SK-N-SH (cell line): ENCODE measurements at regions not wholly inside any gene's neighbourhood (a gene's known extent, or its start where the extent isn't known, plus 50 kb on each side); places are given as distances from the start of the nearest gene placed in this dataset.

Experiments
- CTCF ChIA-PET: fragments of 300-600, 350-600 bp; formaldehyde crosslinking; extraction: SDS; loops from one replicate; lab custom pipeline; 2021; lab: Yijun Ruan, JAX
- POLR2A ChIA-PET: fragments of 350-600 bp; sonication (Branson Sonifier 250); formaldehyde crosslinking; extraction: SDS; loops from one replicate; lab custom pipeline; 2020; ENCODE audit warnings: antibody characterized with exemption, inconsistent platforms; lab: Yijun Ruan, JAX
- DNase-seq: peaks from one replicate; pipeline ENCODE4 v3.0.0; 2012
- H2AFZ ChIP-seq: fragments of 200-600 bp; sonication (generic); 2 replicates; pipeline ENCODE4 v1.8.1; 2016; ENCODE audit warnings: antibody characterized with exemption, mild to moderate bottlenecking, low read depth
- H3F3A ChIP-seq: fragments of 200-600 bp; sonication (generic); replicated peaks from 2 replicates; pipeline ENCODE3; 2016; ENCODE audit warnings: antibody characterized with exemption, mild to moderate bottlenecking; ENCODE audit not compliant: insufficient read depth
- H3K27ac ChIP-seq, 2 experiments: fragments of 200-500 bp in 1 of 2; fragments of 200-600 bp in 1 of 2; sonication (Bioruptor generic) in 1 of 2; sonication (generic), shearing (Covaris generic) in 1 of 2; 2 replicates each; pipeline versions ENCODE4 v1.5.1 to v1.6.1; 2014 to 2016; ENCODE audit warnings: low read depth in 2 of 2, inconsistent platforms in 1 of 2, low read length in 1 of 2, mild to moderate bottlenecking in 1 of 2, mixed read lengths in 1 of 2
- H3K27me3 ChIP-seq: fragments of 200-600 bp; sonication (generic), shearing (Covaris generic); 2 replicates; pipeline ENCODE4 v1.6.1; 2016; ENCODE audit warnings: mixed run types; ENCODE audit not compliant: insufficient read depth
- H3K36me3 ChIP-seq, 2 experiments: fragments of 200-500 bp in 1 of 2; fragments of 200-600 bp in 1 of 2; sonication (Bioruptor generic) in 1 of 2; sonication (generic) in 1 of 2; replicated peaks in 1 of 2; 2 replicates each; pipeline versions ENCODE3 to v1.5.1; 2014 to 2016; ENCODE audit warnings: low read length in 1 of 2, mild to moderate bottlenecking in 1 of 2; ENCODE audit not compliant: insufficient read depth in 2 of 2, control insufficient read depth in 1 of 2
- H3K4me1 ChIP-seq, 2 experiments: fragments of 200-500 bp in 1 of 2; fragments of 200-600 bp in 1 of 2; sonication (Bioruptor generic) in 1 of 2; sonication (generic), shearing (Covaris generic) in 1 of 2; 2 replicates each; pipeline versions ENCODE4 v1.5.1 to v1.6.1; 2014 to 2016; ENCODE audit warnings: low read depth in 1 of 2, low read length in 1 of 2, mixed run types in 1 of 2; ENCODE audit not compliant: insufficient read depth in 2 of 2, control insufficient read depth in 1 of 2
- H3K4me2 ChIP-seq: fragments of 200-600 bp; sonication (generic), shearing (Covaris generic); 2 replicates; pipeline ENCODE4 v1.6.1; 2017; ENCODE audit warnings: mixed run types
- H3K4me3 ChIP-seq, 2 experiments: fragments of 200-500 bp in 1 of 2; fragments of 200-600 bp in 1 of 2; sonication (Bioruptor generic) in 1 of 2; sonication (generic), shearing (Covaris generic) in 1 of 2; 2 replicates each; pipeline versions ENCODE4 v1.5.1 to v1.8.1; 2014 to 2016; ENCODE audit warnings: low read depth in 2 of 2, inconsistent platforms in 1 of 2, low read length in 1 of 2, mild to moderate bottlenecking in 1 of 2, mixed read lengths in 1 of 2, moderate library complexity in 1 of 2
- H3K79me2 ChIP-seq: fragments of 200-600 bp; sonication (generic); 2 replicates; pipeline ENCODE4 v1.8.1; 2017; ENCODE audit warnings: mild to moderate bottlenecking; ENCODE audit not compliant: insufficient read depth
- H3K9ac ChIP-seq: fragments of 200-600 bp; sonication (generic); 2 replicates; pipeline ENCODE4 v1.6.1; 2017; ENCODE audit warnings: mixed run types
- H3K9me2 ChIP-seq: fragments of 200-600 bp; sonication (generic); 2 replicates; pipeline ENCODE4 v1.6.1; 2017; ENCODE audit warnings: mixed run types
- H3K9me3 ChIP-seq: fragments of 200-600 bp; sonication (generic); 2 replicates; pipeline ENCODE4 v1.6.1; 2017; ENCODE audit warnings: mixed run types, mild to moderate bottlenecking, moderate library complexity
- H4K20me1 ChIP-seq: fragments of 200-600 bp; sonication (generic); 2 replicates; pipeline ENCODE4 v1.6.1; 2017; ENCODE audit warnings: mild to moderate bottlenecking, mixed run types; ENCODE audit not compliant: insufficient read depth
- CHD2 ChIP-seq: fragments of 150-350 bp; IDR thresholded peaks from 2 replicates; pipeline ENCODE4 v1.6.1; 2018; ENCODE audit warnings: low read length; ENCODE audit not compliant: partially characterized antibody
- ELF1 ChIP-seq: IDR thresholded peaks from 2 replicates; pipeline ENCODE4 v1.4.0; 2012
- EP300 ChIP-seq, 2 experiments: IDR thresholded peaks; 2 replicates each; pipeline versions ENCODE4 v1.4.0 to v1.6.1; 2012; ENCODE audit warnings: borderline replicate concordance in 1 of 2, low read depth in 1 of 2, low read length in 1 of 2
- FOSL2 ChIP-seq: IDR thresholded peaks from 2 replicates; pipeline ENCODE4 v1.4.0; 2012; ENCODE audit warnings: low read depth, mild to moderate bottlenecking, moderate library complexity, borderline replicate concordance
- FOXJ3 ChIP-seq: sonication (generic); formaldehyde crosslinking; IDR thresholded peaks from 2 replicates; pipeline ENCODE4 v1.5.1; 2020; ENCODE audit warnings: mild to moderate bottlenecking, missing genetic modification reagents
- FOXM1 ChIP-seq: IDR thresholded peaks from 2 replicates; pipeline ENCODE4 v1.4.0; 2012; ENCODE audit warnings: low read depth, mild to moderate bottlenecking
- GABPA ChIP-seq: IDR thresholded peaks from 2 replicates; pipeline ENCODE4 v1.4.0; 2012; ENCODE audit warnings: low read depth, mild to moderate bottlenecking
- MXI1 ChIP-seq: IDR thresholded peaks from 2 replicates; pipeline ENCODE4 v1.6.1; 2012; ENCODE audit warnings: mild to moderate bottlenecking, low read depth, low read length, improper control_type of control experiment
- NFIC ChIP-seq: IDR thresholded peaks from 2 replicates; pipeline ENCODE4 v1.4.0; 2012; ENCODE audit warnings: borderline replicate concordance
- PBX3 ChIP-seq: IDR thresholded peaks from 2 replicates; pipeline ENCODE4; 2012
- POLR2AphosphoS5 ChIP-seq: IDR thresholded peaks from 2 replicates; pipeline ENCODE4 v1.6.1; 2012; ENCODE audit warnings: low read depth, low read length
- RCOR1 ChIP-seq: fragments of 150-350 bp; IDR thresholded peaks from 2 replicates; pipeline ENCODE4 v1.6.1; 2017; ENCODE audit warnings: antibody characterized with exemption, low read length
- REST ChIP-seq: IDR thresholded peaks from 2 replicates; pipeline ENCODE4 v1.6.1; 2012; ENCODE audit warnings: mild to moderate bottlenecking, low read depth, low read length, moderate library complexity
- RFX5 ChIP-seq: IDR thresholded peaks from 2 replicates; pipeline ENCODE4 v1.6.1; 2012; ENCODE audit warnings: mild to moderate bottlenecking, improper control_type of control experiment, low read length
- SIN3A ChIP-seq: IDR thresholded peaks from 2 replicates; pipeline ENCODE4 v1.6.1; 2012; ENCODE audit warnings: low read depth, mild to moderate bottlenecking, low read length, moderate library complexity, borderline replicate concordance
- TAF1 ChIP-seq: IDR thresholded peaks from 2 replicates; pipeline ENCODE4 v1.6.1; 2012; ENCODE audit warnings: low read depth, mild to moderate bottlenecking, low read length, moderate library complexity, borderline replicate concordance
- TCF12 ChIP-seq: IDR thresholded peaks from 2 replicates; pipeline ENCODE4 v1.4.0; 2012
- TEAD4 ChIP-seq: IDR thresholded peaks from 2 replicates; pipeline ENCODE4 v1.4.0; 2012; ENCODE audit warnings: mild to moderate bottlenecking, borderline replicate concordance; ENCODE audit not compliant: insufficient read depth
- USF1 ChIP-seq: IDR thresholded peaks from 2 replicates; pipeline ENCODE4 v1.4.0; 2012; ENCODE audit warnings: low read depth, borderline replicate concordance
- WGBS: methylation state at CpG from one replicate; pipeline ENCODE4 v1.1.6; 2017; ENCODE audit warnings: low lambda C conversion rate; 5-methylcytosine and 5-hydroxymethylcytosine counted together
- TF ChIP-seq, protein P1 (sequence below): fragments of 200-600 bp; sonication (generic); IDR thresholded peaks from 2 replicates; pipeline ENCODE4 v1.6.1; 2017; ENCODE audit warnings: antibody characterized with exemption, mild to moderate bottlenecking, moderate library complexity
- TF ChIP-seq, protein P2 (sequence below): IDR thresholded peaks from 2 replicates; pipeline ENCODE4 v1.4.0; 2012; ENCODE audit warnings: low read depth
- TF ChIP-seq, protein P3 (sequence below): fragments of 150-350 bp; IDR thresholded peaks from 2 replicates; pipeline ENCODE4 v1.6.1; 2017; ENCODE audit warnings: antibody characterized with exemption, low read length, low read depth, borderline replicate concordance

GRCh38 chr1:105585791-105586190 lies 1470.7 kb upstream of the PRMT6 start:
- H3K4me3 ChIP-seq, result no peak overlapping the region
- ChIA-PET POLR2A (no interaction called here), CTCF (no interaction called here)
- no peak overlapping the region for H2AFZ ChIP-seq
- H3K4me1 ChIP-seq, result no peaks in the 10 kb centered on the region
- no peak for TF ChIP-seq FOXJ3 (CRISPR knock-in tag)
- TF ChIP-seq CHD2, result no peak
- TF ChIP-seq RCOR1, result no peak
- TF ChIP-seq, protein P1, sequence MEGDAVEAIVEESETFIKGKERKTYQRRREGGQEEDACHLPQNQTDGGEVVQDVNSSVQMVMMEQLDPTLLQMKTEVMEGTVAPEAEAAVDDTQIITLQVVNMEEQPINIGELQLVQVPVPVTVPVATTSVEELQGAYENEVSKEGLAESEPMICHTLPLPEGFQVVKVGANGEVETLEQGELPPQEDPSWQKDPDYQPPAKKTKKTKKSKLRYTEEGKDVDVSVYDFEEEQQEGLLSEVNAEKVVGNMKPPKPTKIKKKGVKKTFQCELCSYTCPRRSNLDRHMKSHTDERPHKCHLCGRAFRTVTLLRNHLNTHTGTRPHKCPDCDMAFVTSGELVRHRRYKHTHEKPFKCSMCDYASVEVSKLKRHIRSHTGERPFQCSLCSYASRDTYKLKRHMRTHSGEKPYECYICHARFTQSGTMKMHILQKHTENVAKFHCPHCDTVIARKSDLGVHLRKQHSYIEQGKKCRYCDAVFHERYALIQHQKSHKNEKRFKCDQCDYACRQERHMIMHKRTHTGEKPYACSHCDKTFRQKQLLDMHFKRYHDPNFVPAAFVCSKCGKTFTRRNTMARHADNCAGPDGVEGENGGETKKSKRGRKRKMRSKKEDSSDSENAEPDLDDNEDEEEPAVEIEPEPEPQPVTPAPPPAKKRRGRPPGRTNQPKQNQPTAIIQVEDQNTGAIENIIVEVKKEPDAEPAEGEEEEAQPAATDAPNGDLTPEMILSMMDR, result no peak
- TF ChIP-seq RFX5, result no peak
- TF ChIP-seq MXI1, result no peak
- no peak for TF ChIP-seq FOXM1
- TF ChIP-seq PBX3, result no peak
- no peak for TF ChIP-seq ELF1
- no peak for TF ChIP-seq GABPA
- no peak for TF ChIP-seq REST
- no peak for TF ChIP-seq FOSL2
- 3% methylated on average over 2 of the region's 2 CpGs for WGBS
- H3K9ac ChIP-seq, result no peak overlapping the region
- H3F3A ChIP-seq, result no peaks in the 10 kb centered on the region
- H3K9me2 ChIP-seq, result no peaks in the 10 kb centered on the region
- no peaks in the 10 kb centered on the region for H3K27me3 ChIP-seq
- no peak overlapping the region for H3K4me2 ChIP-seq
- H3K36me3 ChIP-seq, result peaks cover 0 to 2% of the 10 kb centered on the region in 2 experiments
- DNase-seq, result no peak
- no peak overlapping the region for H3K27ac ChIP-seq
- no peaks in the 10 kb centered on the region for H3K9me3 ChIP-seq
- H3K79me2 ChIP-seq, result no peaks in the 10 kb centered on the region
- H4K20me1 ChIP-seq, result no peaks in the 10 kb centered on the region

DNA sequence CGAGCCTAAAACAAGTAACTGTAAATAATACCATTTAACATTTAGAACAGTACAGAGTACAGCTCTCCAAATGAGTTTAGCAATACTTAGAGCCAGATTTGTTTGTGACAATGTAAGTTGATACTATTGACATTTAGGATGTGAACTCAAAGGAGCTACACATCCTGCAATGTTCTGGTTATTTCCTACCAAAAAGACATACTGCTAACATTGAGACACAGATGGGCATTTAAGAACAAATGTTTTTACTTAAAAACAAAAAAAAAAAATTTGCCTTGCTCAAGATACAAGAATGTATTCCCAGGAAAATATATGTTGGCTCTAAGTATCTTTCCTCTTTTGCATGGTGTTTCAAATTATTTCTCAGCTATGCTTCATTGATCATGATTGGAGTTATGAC lies 1464.8 kb upstream of the PRMT6 start:
- no peaks in the 10 kb centered on the region for H3K4me1 ChIP-seq
- no peak overlapping the region for H2AFZ ChIP-seq
- no peak for DNase-seq
- 9% methylated on average over 1 of the region's 1 CpG for WGBS
- H3K4me2 ChIP-seq, result no peak overlapping the region
- H3K4me3 ChIP-seq, result no peak overlapping the region
- POLR2A ChIA-PET, result no interaction called here
- no peak overlapping the region for H3K9ac ChIP-seq
- H3F3A ChIP-seq, result no peaks in the 10 kb centered on the region
- no peaks in the 10 kb centered on the region for H3K9me3 ChIP-seq
- peaks cover 0 to 2% of the 10 kb centered on the region in 2 experiments for H3K36me3 ChIP-seq
- no peaks in the 10 kb centered on the region for H3K27me3 ChIP-seq
- CTCF ChIA-PET, result interaction anchor here (1.0 to 1.1 kb wide), 2 partner anchors 11 to 201 kb away, joined by 3 to 5 read pairs; no protein-coding TSS in a partner anchor
- no peaks in the 10 kb centered on the region for H3K9me2 ChIP-seq
- no peaks in the 10 kb centered on the region for H4K20me1 ChIP-seq
- H3K27ac ChIP-seq, result no peak overlapping the region
- H3K79me2 ChIP-seq, result no peaks in the 10 kb centered on the region
- TF ChIP-seq FOSL2, result no peak
- TF ChIP-seq, protein P2, sequence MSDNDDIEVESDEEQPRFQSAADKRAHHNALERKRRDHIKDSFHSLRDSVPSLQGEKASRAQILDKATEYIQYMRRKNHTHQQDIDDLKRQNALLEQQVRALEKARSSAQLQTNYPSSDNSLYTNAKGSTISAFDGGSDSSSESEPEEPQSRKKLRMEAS, result no peak
- no peak for TF ChIP-seq EP300 (IDR thresholded peaks at IDR 0.05; ENCODE audit: borderline replicate concordance in 1 of 2, low read depth in 1 of 2, low read length in 1 of 2)
- no peak for TF ChIP-seq USF1
- no peak for TF ChIP-seq TEAD4
- TF ChIP-seq, protein P3, sequence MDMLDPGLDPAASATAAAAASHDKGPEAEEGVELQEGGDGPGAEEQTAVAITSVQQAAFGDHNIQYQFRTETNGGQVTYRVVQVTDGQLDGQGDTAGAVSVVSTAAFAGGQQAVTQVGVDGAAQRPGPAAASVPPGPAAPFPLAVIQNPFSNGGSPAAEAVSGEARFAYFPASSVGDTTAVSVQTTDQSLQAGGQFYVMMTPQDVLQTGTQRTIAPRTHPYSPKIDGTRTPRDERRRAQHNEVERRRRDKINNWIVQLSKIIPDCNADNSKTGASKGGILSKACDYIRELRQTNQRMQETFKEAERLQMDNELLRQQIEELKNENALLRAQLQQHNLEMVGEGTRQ, result no peak
- no peak for TF ChIP-seq TCF12
- no peak for TF ChIP-seq SIN3A
- no peak for TF ChIP-seq NFIC
- TF ChIP-seq POLR2AphosphoS5, result no peak
- TF ChIP-seq TAF1, result no peak
